GM21528 (cell line): ENCODE measurements at regions not wholly inside any gene's neighbourhood (a gene's known extent, or its start where the extent isn't known, plus 50 kb on each side); places are given as distances from the start of the nearest gene placed in this dataset.

ENCODE experiments used
- ATAC-seq: cut with Tn5 transposase; IDR thresholded peaks from one replicate; pipeline ENCODE4 v1.9.1; 2021; ENCODE audit warnings: mild to moderate bottlenecking, moderate library complexity; ENCODE audit not compliant: unreplicated experiment, low FRiP score

- no peak for ATAC-seq
Measured at GRCh38 chr5:31100047-31100575, 93.4 kb upstream of the CDH6 start.

- ATAC-seq = no peak
Measured at GRCh38 chr5:31098811-31099210, 94.7 kb upstream of the CDH6 start.

GRCh38 chr5:31097851-31098250 lies 95.6 kb upstream of the CDH6 start:
- no peak for ATAC-seq

- no peak for ATAC-seq
Measured at GRCh38 chr5:31096238-31096865, 97.1 kb upstream of the CDH6 start.

GRCh38 chr5:31095796-31096195 lies 97.7 kb upstream of the CDH6 start:
- ATAC-seq = no peak

- no peak for ATAC-seq
Measured at GRCh38 chr5:31091501-31091900, 102.0 kb upstream of the CDH6 start.

- no peak for ATAC-seq
Measured at GRCh38 chr5:31090467-31090866, 103.0 kb upstream of the CDH6 start.

GRCh38 chr5:31086839-31087415 lies 106.6 kb upstream of the CDH6 start:
- ATAC-seq = no peak

GRCh38 chr5:31084871-31085270 lies 108.6 kb upstream of the CDH6 start:
- ATAC-seq = no peak

GRCh38 chr5:31083364-31083763 lies 110.1 kb upstream of the CDH6 start:
- ATAC-seq = no peak

GRCh38 chr5:31079668-31080067 lies 113.8 kb upstream of the CDH6 start:
- ATAC-seq = no peak

GRCh38 chr5:31078956-31079355 lies 114.5 kb upstream of the CDH6 start:
- no peak for ATAC-seq

GRCh38 chr5:31075981-31076380 lies 117.5 kb upstream of the CDH6 start:
- ATAC-seq = no peak

GRCh38 chr5:31068287-31068686 lies 125.2 kb upstream of the CDH6 start:
- ATAC-seq = no peak

GRCh38 chr5:31066655-31067328 lies 126.7 kb upstream of the CDH6 start:
- ATAC-seq = no peak

- ATAC-seq = no peak
Measured at GRCh38 chr5:31064215-31064614, 129.3 kb upstream of the CDH6 start.

GRCh38 chr5:31062902-31063580 lies 130.4 kb upstream of the CDH6 start:
- no peak for ATAC-seq

GRCh38 chr5:31059889-31060288 lies 133.6 kb upstream of the CDH6 start:
- no peak for ATAC-seq

- ATAC-seq = no peak
Measured at GRCh38 chr5:31054453-31054852, 139.0 kb upstream of the CDH6 start.

GRCh38 chr5:31052937-31053658 lies 140.4 kb upstream of the CDH6 start:
- no peak for ATAC-seq

- no peak for ATAC-seq
Measured at GRCh38 chr5:31051316-31051715, 142.2 kb upstream of the CDH6 start.
